Heart left ventricle (tissue), 16 donors: ENCODE measurements at regions not wholly inside any gene's neighbourhood (a gene's known extent, or its start where the extent isn't known, plus 50 kb on each side); places are given as distances from the start of the nearest gene placed in this dataset.

Source experiments
- ATAC-seq, 4 donors: fragments of 200-7000 bp; cut with Tn5 transposase; one replicate each; pipeline ENCODE4 v1.9.1; 2020 to 2022; ENCODE audit warnings: moderate library complexity in 4 of 4, mild to moderate bottlenecking in 3 of 4, moderate number of reproducible peaks in 1 of 4
- DNase-seq, 5 donors: peaks; one replicate each; pipeline ENCODE4 v3.0.0-alpha.2; 2020
- H3K27ac ChIP-seq, 12 donors: fragments of 200-600 bp; sonication (generic) in 4 of 12; one replicate each; pipeline versions ENCODE4 v1.5.0 to v1.8.0; 2016 to 2022; ENCODE audit warnings: mild to moderate bottlenecking in 2 of 12
- H3K27me3 ChIP-seq, 9 donors: fragments of 200-600 bp; sonication (generic) in 2 of 9; one replicate each; pipeline versions ENCODE4 v1.5.1 to v1.8.0; 2016 to 2022; ENCODE audit warnings: mild to moderate bottlenecking in 3 of 9
- H3K36me3 ChIP-seq, 9 donors: fragments of 200-600 bp; sonication (generic) in 2 of 9; one replicate each; pipeline versions ENCODE4 v1.5.0 to v1.8.0; 2018 to 2022; ENCODE audit warnings: mild to moderate bottlenecking in 2 of 9
- H3K4me1 ChIP-seq, 12 donors: fragments of 200-600 bp; sonication (generic) in 4 of 12; one replicate each; pipeline versions ENCODE4 v1.5.0 to v1.8.0; 2016 to 2022; ENCODE audit warnings: mild to moderate bottlenecking in 3 of 12
- H3K4me3 ChIP-seq, 12 donors: fragments of 200-600 bp; sonication (generic) in 4 of 12; one replicate each; pipeline versions ENCODE4 v1.5.0 to v1.8.0; 2017 to 2022; ENCODE audit warnings: mild to moderate bottlenecking in 9 of 12, moderate library complexity in 4 of 12
- H3K9me3 ChIP-seq, 12 donors: fragments of 200-600 bp; sonication (generic) in 4 of 12; one replicate each; pipeline versions ENCODE4 v1.5.0 to v1.8.0; 2016 to 2022; ENCODE audit warnings: mild to moderate bottlenecking in 1 of 12
- CTCF ChIP-seq, 12 donors: fragments of 200-600 bp; sonication (generic) in 4 of 12; IDR thresholded peaks; one replicate each; pipeline versions ENCODE4 v1.5.0 to v1.8.0; 2018 to 2022; ENCODE audit warnings: antibody characterized with exemption in 12 of 12, mild to moderate bottlenecking in 5 of 12
- POLR2A ChIP-seq, 2 donors: fragments of 450-650 bp; IDR thresholded peaks; one replicate each; pipeline ENCODE4 v1.6.1; 2017; ENCODE audit warnings: antibody characterized with exemption in 2 of 2, mild to moderate bottlenecking in 2 of 2, moderate library complexity in 2 of 2
- WGBS, 4 donors: extraction: QIAGEN DNeasy Blood & Tissue Kit in 2 of 4; methylation state at CpG; one replicate each; pipeline versions ENCODE4 v1.1.5 to v1.1.7; 2013 to 2018; 5-methylcytosine and 5-hydroxymethylcytosine counted together
- intact Hi-C, 10 donors: fragments of 100-400 bp; cut with DNase I; formaldehyde crosslinking; loops; one replicate each; pipeline versions ENCODE4 v1.11.1 to v1.14.2; 2022
- donor health status: ischemic (EF 13 %, LVEDD 7.1; RV severe dilation, severe dysfunction).
- donor health status: healthy with polysubstance abuse.
- donor health status: DM: no; HTN: yes; CAD: no.
- donor health status: DM: no; HTN: no; CAD: no.
- donor health status: ischemic (EF 25% LVEDD 6.9; RV normal size, moderate dysfunction).
- donor health status: ischemic (EF 25% LVEDD 5.7; RV mildly dilated, moderate dysfunction).
- donor health status: healthy.
- donor health status: DM: yes; HTN: yes; CAD: no.
- donor health status: ischemic (EF 35%, LVEDD 5.7; RV mildly dilated, moderate dysfunction).
- donor health status: nonischemic (EF 11% LVEDD 7.7; RV severe dilation, severe dysfunction).
- donor health status: DM: yes; HTN: yes; CAD: no.
- donor health status: PGD.
- donor health status: ischemic (EF 29% LVEDD 5.4; RV normal size, mild dysfunction).
- donor health status: nonischemic (EF 23%, LVEDD 6.1; RV moderate dilation, normal function).

GRCh38 chr11:30125456-30125855 is 105.4 kb upstream of the FSHB start:
- Histone ChIP-seq H3K36me3 (no peaks in the 10 kb centered on the region), H3K9me3 (no peaks in the 10 kb centered on the region), H3K4me1 (no peaks in the 10 kb centered on the region), H3K27ac (no peak overlapping the region), H3K27me3 (no peaks in the 10 kb centered on the region), H3K4me3 (no peak overlapping the region)
- no peak for DNase-seq
- ATAC-seq: no peak
- TF ChIP-seq POLR2A (IDR thresholded peaks at IDR 0.05) (no peak), CTCF (IDR thresholded peaks at IDR 0.05) (no peak)
- WGBS, 4 donors: 58 to 71% (median 63%) methylated on average over 2 of the region's 2 CpGs
- intact Hi-C loops: loop anchor here in 4 of 10 donors (5.0 to 10.0 kb wide), 3 partner anchors 189 to 799 kb away; partner anchors contain the start of gene ARL14EP (in 1 of the 4)

GRCh38 chr11:30128269-30128932 is 102.4 kb upstream of the FSHB start:
- Histone ChIP-seq H3K9me3 (no peaks in the 10 kb centered on the region), H3K27me3 (no peaks in the 10 kb centered on the region), H3K27ac (no peak overlapping the region), H3K4me3 (no peak overlapping the region), H3K36me3 (no peaks in the 10 kb centered on the region), H3K4me1 (no peaks in the 10 kb centered on the region)
- TF ChIP-seq POLR2A (IDR thresholded peaks at IDR 0.05) (no peak), CTCF (IDR thresholded peaks at IDR 0.05) (peak; percentile 39 to 73 (median 54))
- DNase-seq (no peak), ATAC-seq (no peak)
- intact Hi-C loops: loop anchor here in 4 of 10 donors (5.0 to 10.0 kb wide), 3 partner anchors 186 to 796 kb away; partner anchors contain the start of gene ARL14EP (in 1 of the 4)
- 36 to 44% (median 42%) methylated on average over 3 of the region's 3 CpGs for WGBS, 4 donors

- H3K4me3 ChIP-seq: no peak overlapping the region
- H3K27ac ChIP-seq: no peak overlapping the region
- no peaks in the 10 kb centered on the region for H3K27me3 ChIP-seq
- DNase-seq (no peak), ATAC-seq (peak; percentile 55 to 74 (median 64))
- intact Hi-C loops: loop anchor here in 7 of 10 donors (2.0 to 10.0 kb wide), 8 partner anchors 65 to 783 kb away; partner anchors contain the start of gene ARL14EP (in 2 of the 7)
- no peak for TF ChIP-seq POLR2A (IDR thresholded peaks at IDR 0.05)
- TF ChIP-seq CTCF (IDR thresholded peaks at IDR 0.05): peak in 5 of 12 donors; percentile 20 to 41 (median 25)
- no peaks in the 10 kb centered on the region for H3K36me3 ChIP-seq
- H3K9me3 ChIP-seq: no peaks in the 10 kb centered on the region
- H3K4me1 ChIP-seq: no peaks in the 10 kb centered on the region
- 77 to 83% (median 80%) methylated on average over 2 of the region's 2 CpGs for WGBS, 4 donors
Observed at GRCh38 chr11:30131535-30131934, 99.3 kb upstream of the FSHB start.

GRCh38 chr11:30133281-30133680 is 97.5 kb upstream of the FSHB start:
- H3K27me3 ChIP-seq: no peaks in the 10 kb centered on the region
- no peaks in the 10 kb centered on the region for H3K9me3 ChIP-seq
- ATAC-seq: no peak
- H3K4me3 ChIP-seq: no peak overlapping the region
- no peak overlapping the region for H3K27ac ChIP-seq
- TF ChIP-seq POLR2A (IDR thresholded peaks at IDR 0.05): no peak
- TF ChIP-seq CTCF (IDR thresholded peaks at IDR 0.05): no peak
- intact Hi-C loops: loop anchor here in 7 of 10 donors (5.0 to 10.0 kb wide), 7 partner anchors 64 to 782 kb away; partner anchors contain the start of gene ARL14EP (in 2 of the 7)
- no peak for DNase-seq
- no peaks in the 10 kb centered on the region for H3K4me1 ChIP-seq
- WGBS, 4 donors: 63 to 78% (median 72%) methylated on average over 4 of the region's 4 CpGs
- H3K36me3 ChIP-seq: no peaks in the 10 kb centered on the region
